HG03175 (cell line): ENCODE measurements at regions not wholly inside any gene's neighbourhood (a gene's known extent, or its start where the extent isn't known, plus 50 kb on each side); places are given as distances from the start of the nearest gene placed in this dataset.
"Not testable (repeated sequence)": the region's sequence is repeated elsewhere in the genome, so short reads cannot be mapped to it uniquely, and the experiment has no call there.

Source experiments
- ATAC-seq: cut with Tn5 transposase; IDR thresholded peaks from one replicate; pipeline ENCODE4 v1.9.1; 2021; ENCODE audit warnings: mild to moderate bottlenecking, moderate library complexity; ENCODE audit not compliant: unreplicated experiment

GRCh38 chr1:98575955-98576354 is 85.6 kb upstream of the SNX7 start:
- no peak for ATAC-seq

- no peak for ATAC-seq
These were observed 95.6 kb upstream of the SNX7 start for GRCh38 chr1:98565951-98566350.

GRCh38 chr1:98559291-98559690 is 102.2 kb upstream of the SNX7 start:
- ATAC-seq, result no peak

GRCh38 chr1:98557895-98558294 is 103.6 kb upstream of the SNX7 start:
- no peak for ATAC-seq

GRCh38 chr1:98556521-98557158 is 104.9 kb upstream of the SNX7 start:
- no peak for ATAC-seq

GRCh38 chr1:98555814-98556213 is 105.7 kb upstream of the SNX7 start:
- ATAC-seq, result no peak

GRCh38 chr1:98552576-98553074 is 108.9 kb upstream of the SNX7 start:
- not testable (repeated sequence) for ATAC-seq

GRCh38 chr1:98550076-98550475 is 111.4 kb upstream of the SNX7 start:
- no peak for ATAC-seq

GRCh38 chr1:98546319-98546718 is 115.2 kb upstream of the SNX7 start:
- ATAC-seq, result no peak

GRCh38 chr1:98538106-98538505 is 123.4 kb upstream of the SNX7 start:
- ATAC-seq, result no peak

- no peak for ATAC-seq
These were observed 138.3 kb upstream of the SNX7 start for GRCh38 chr1:98523256-98523655.

GRCh38 chr1:98516306-98516705 is 145.2 kb upstream of the SNX7 start:
- no peak for ATAC-seq

GRCh38 chr1:98515744-98516143 is 145.8 kb upstream of the SNX7 start:
- no peak for ATAC-seq

GRCh38 chr1:98512216-98512615 is 149.3 kb upstream of the SNX7 start:
- not testable (repeated sequence) for ATAC-seq

- ATAC-seq, result no peak
These were observed 157.8 kb upstream of the SNX7 start for GRCh38 chr1:98503771-98504170.

GRCh38 chr1:98502937-98503336 is 158.6 kb upstream of the SNX7 start:
- no peak for ATAC-seq

GRCh38 chr1:98500324-98500723 is 161.2 kb upstream of the SNX7 start:
- no peak for ATAC-seq

GRCh38 chr1:98498651-98499050 is 162.9 kb upstream of the SNX7 start:
- no peak for ATAC-seq

- no peak for ATAC-seq
These were observed 164.0 kb upstream of the SNX7 start for GRCh38 chr1:98497497-98497896.

GRCh38 chr1:98496256-98496995 is 165.1 kb upstream of the SNX7 start:
- no peak for ATAC-seq

GRCh38 chr1:98493469-98493868 is 168.1 kb upstream of the SNX7 start:
- no peak for ATAC-seq

GRCh38 chr1:98490099-98490498 is 171.4 kb upstream of the SNX7 start:
- ATAC-seq, result peak; percentile 56
